Brain microvascular endothelial cell (primary cell): ENCODE measurements at regions not wholly inside any gene's neighbourhood (a gene's known extent, or its start where the extent isn't known, plus 50 kb on each side); places are given as distances from the start of the nearest gene placed in this dataset.

Experiments used
- DNase-seq: peaks from one replicate; pipeline ENCODE4 v3.0.0-alpha.2; 2020
- H3K27ac ChIP-seq: fragments of 250-450 bp; sonication (Bioruptor Pico); 2 replicates; pipeline ENCODE4 v1.5.1; 2020; ENCODE audit warnings: mild to moderate bottlenecking, moderate library complexity
- H3K27me3 ChIP-seq: fragments of 250-450 bp; sonication (Bioruptor Pico); replicated peaks from 2 replicates; pipeline ENCODE4 v1.5.1; 2020; ENCODE audit warnings: mild to moderate bottlenecking
- H3K36me3 ChIP-seq: fragments of 250-450 bp; sonication (Bioruptor Pico); replicated peaks from 2 replicates; pipeline ENCODE4 v1.5.1; 2020; ENCODE audit warnings: mild to moderate bottlenecking
- H3K4me3 ChIP-seq: 2 replicates; pipeline ENCODE4 v1.5.1; 2011; ENCODE audit warnings: low read depth, mild to moderate bottlenecking, control low read depth, low read length, moderate library complexity
- in situ Hi-C: cut with HindIII; loops from 2 replicates; pipeline ENCODE4 v1.10.0; 2017; ENCODE audit warnings: low sequenced_read_pairs, low pct_ligation_motif_present
- TF ChIP-seq, protein P1 (sequence below): IDR thresholded peaks from 2 replicates; pipeline ENCODE4 v1.5.1; 2011; ENCODE audit warnings: low read depth, mild to moderate bottlenecking, moderate library complexity, low read length, control low read depth, inconsistent platforms; ENCODE audit errors: missing control alignments

DNA sequence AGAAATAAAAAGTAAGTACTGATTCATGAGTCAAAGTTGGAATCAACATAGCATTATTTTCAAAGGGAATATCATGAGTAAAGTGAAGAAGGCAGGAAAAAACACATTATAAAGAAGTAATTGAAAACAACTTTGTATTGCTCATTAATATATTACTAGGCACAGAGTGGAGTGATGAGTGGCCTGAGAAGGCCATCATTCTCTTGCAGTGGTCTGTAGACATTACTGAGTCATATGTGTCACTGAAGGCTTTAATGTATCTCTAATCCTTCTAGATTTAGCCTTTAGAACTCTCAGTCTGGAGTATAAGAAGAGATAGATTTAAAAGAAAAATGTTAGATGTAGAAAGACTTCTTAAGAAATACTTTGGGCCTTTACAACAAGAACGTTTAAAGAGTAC lies 881.4 kb downstream of the DNAH5 start:
- no peaks in the 10 kb centered on the region for H3K36me3 ChIP-seq
- H3K27me3 ChIP-seq = no peaks in the 10 kb centered on the region
- no peak for DNase-seq
- TF ChIP-seq, protein P1, sequence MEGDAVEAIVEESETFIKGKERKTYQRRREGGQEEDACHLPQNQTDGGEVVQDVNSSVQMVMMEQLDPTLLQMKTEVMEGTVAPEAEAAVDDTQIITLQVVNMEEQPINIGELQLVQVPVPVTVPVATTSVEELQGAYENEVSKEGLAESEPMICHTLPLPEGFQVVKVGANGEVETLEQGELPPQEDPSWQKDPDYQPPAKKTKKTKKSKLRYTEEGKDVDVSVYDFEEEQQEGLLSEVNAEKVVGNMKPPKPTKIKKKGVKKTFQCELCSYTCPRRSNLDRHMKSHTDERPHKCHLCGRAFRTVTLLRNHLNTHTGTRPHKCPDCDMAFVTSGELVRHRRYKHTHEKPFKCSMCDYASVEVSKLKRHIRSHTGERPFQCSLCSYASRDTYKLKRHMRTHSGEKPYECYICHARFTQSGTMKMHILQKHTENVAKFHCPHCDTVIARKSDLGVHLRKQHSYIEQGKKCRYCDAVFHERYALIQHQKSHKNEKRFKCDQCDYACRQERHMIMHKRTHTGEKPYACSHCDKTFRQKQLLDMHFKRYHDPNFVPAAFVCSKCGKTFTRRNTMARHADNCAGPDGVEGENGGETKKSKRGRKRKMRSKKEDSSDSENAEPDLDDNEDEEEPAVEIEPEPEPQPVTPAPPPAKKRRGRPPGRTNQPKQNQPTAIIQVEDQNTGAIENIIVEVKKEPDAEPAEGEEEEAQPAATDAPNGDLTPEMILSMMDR = no peak
- H3K27ac ChIP-seq = no peak overlapping the region
- H3K4me3 ChIP-seq = no peak overlapping the region
- in situ Hi-C loops = no loop called here

DNA sequence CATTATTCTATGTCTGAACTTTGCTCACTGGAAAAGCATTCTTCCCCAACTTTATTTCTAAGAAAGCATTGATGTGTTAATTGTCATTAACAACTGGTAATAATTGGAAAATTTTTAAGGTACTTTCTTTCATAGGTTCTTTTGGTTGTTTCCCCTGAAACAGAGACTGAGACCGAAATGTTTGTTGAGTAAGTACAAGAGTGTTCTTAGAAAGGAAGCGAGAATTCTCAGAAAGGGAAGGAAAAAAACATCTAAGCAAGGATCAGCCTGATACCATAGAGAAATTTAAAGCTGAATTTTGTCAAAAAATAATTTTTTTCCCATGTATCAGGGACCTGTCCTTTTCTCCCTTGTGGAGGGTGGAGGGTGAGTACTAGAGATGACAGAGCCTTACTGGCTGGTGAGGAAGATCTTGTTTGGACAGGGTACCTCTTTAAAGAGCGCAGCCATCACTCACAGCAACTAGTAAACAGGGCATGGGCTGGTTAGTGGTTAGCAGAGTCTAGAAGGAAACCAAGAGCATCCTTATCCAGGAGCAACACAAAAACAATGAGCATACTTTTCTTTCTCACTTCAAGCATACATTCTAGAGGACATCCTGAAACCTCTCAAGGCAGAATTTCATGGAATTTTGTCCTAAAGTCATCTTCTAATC lies 898.5 kb downstream of the DNAH5 start:
- TF ChIP-seq, protein P1 = no peak
- H3K36me3 ChIP-seq = no peaks in the 10 kb centered on the region
- no peak overlapping the region for H3K27ac ChIP-seq
- in situ Hi-C loops = no loop called here
- no peaks in the 10 kb centered on the region for H3K27me3 ChIP-seq
- no peak for DNase-seq
- no peak overlapping the region for H3K4me3 ChIP-seq

DNA sequence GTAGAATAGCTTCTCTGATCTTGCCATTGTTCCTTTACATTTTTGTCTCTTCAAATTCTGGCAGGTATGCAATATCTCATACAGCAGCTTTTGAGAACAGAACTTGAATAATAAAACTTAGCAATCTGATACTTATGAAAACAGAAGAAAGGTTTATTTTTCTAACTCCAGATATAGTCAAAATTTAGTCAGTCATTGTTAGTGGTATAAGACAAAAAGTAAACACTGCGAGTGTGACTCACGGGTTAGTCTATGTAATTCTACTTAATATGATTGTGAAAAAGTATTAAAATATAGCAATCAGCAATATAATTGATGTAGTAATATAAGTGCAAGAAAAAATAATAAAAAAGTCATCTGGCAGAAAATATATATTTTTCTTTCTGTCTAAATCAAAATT lies 910.4 kb downstream of the DNAH5 start:
- TF ChIP-seq, protein P1 = no peak
- no peak for DNase-seq
- Histone ChIP-seq H3K4me3 (no peak overlapping the region), H3K27me3 (no peaks in the 10 kb centered on the region), H3K27ac (no peak overlapping the region), H3K36me3 (no peaks in the 10 kb centered on the region)
- in situ Hi-C loops = no loop called here

DNA sequence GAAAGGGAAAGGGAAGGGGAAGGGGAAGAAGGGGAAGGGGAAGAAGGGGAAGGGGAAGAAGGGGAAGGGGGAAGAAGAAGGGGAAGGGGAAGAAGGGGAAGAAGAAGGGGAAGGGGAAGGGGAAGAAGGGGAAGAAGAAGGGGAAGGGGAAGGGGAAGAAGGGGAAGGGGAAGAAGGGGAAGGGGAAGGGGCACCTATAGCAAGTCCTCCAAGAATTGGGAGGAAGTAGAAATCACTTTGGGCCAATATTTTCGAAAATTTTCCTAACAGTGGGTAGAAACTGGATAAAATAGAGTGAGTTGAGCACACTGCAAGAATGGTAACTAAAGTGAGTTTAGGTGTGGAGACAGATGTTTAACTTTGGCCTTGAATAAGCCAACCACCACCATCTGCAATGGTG lies 915.3 kb downstream of the DNAH5 start:
- no peak overlapping the region for H3K4me3 ChIP-seq
- TF ChIP-seq, protein P1 = no peak
- DNase-seq = no peak
- H3K36me3 ChIP-seq = no peaks in the 10 kb centered on the region
- H3K27ac ChIP-seq = no peak overlapping the region
- in situ Hi-C loops = no loop called here
- no peaks in the 10 kb centered on the region for H3K27me3 ChIP-seq

DNA sequence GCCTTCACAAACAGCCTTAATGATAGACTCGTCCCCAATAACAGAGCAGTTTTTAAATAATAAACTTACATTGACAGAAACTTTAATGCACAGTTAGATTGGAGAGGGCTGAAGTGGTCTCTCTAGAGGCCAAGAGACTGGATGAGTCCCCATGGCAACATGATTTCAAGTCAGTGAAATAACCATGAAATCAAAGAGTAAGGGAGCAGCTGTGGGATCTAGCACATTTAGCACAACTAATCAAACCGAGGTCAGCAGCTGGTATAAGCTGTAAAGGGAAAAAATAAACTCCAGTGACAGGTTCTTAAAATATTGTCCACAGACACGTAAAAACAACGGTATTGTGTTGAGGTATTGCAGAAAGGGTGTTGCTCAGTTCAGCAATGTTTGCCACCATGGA lies 916.6 kb downstream of the DNAH5 start:
- TF ChIP-seq, protein P1 = no peak
- H3K27me3 ChIP-seq = no peaks in the 10 kb centered on the region
- no peaks in the 10 kb centered on the region for H3K36me3 ChIP-seq
- H3K27ac ChIP-seq = no peak overlapping the region
- no peak for DNase-seq
- H3K4me3 ChIP-seq = no peak overlapping the region
- in situ Hi-C loops = no loop called here

DNA sequence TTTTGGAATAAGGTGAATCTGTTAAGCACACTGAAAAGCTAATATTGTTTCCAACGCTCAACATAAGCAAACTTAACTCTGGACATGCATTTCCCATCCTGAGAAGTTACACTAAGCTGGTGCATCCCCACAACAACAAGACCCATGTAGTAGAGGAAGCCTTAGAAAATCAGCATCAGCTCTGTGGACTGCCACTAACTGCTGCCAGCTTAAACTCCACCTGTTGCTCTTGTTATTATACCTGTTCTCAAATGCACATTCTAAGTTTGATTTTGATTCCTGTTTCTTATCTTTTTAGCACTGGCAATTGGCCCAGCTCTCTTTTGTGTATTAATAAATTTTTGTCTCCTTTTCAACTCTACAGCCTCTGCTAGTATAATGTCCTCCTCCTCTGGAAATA lies 924.8 kb downstream of the DNAH5 start:
- H3K27ac ChIP-seq = no peak overlapping the region
- H3K27me3 ChIP-seq = no peaks in the 10 kb centered on the region
- H3K36me3 ChIP-seq = no peaks in the 10 kb centered on the region
- TF ChIP-seq, protein P1 = no peak
- in situ Hi-C loops = no loop called here
- H3K4me3 ChIP-seq = no peak overlapping the region
- DNase-seq = no peak
